GM13977 (cell line): ENCODE measurements at regions not wholly inside any gene's neighbourhood (a gene's known extent, or its start where the extent isn't known, plus 50 kb on each side); places are given as distances from the start of the nearest gene placed in this dataset.
"Not testable (repeated sequence)": the region's sequence is repeated elsewhere in the genome, so short reads cannot be mapped to it uniquely, and the experiment has no call there.

ENCODE experiments used
- DNase-seq: peaks from one replicate; pipeline ENCODE4 v3.0.0; 2012; ENCODE audit warnings: low spot score
- CTCF ChIP-seq: IDR thresholded peaks from 2 replicates; pipeline ENCODE4 v1.5.1; 2012; ENCODE audit warnings: mild to moderate bottlenecking, control low read depth; ENCODE audit not compliant: insufficient read depth; ENCODE audit errors: extremely low read depth, missing control alignments
- in situ Hi-C: fragments of 300-500 bp; cut with MboI; formaldehyde crosslinking; loops from one replicate; pipeline ENCODE4 v1.12.0; 2022; ENCODE audit warnings: low sequenced_read_pairs, low pct_unique_long_range_greater_than_20kb, mixed read lengths, inconsistent platforms; ENCODE audit not compliant: unreplicated experiment

- in situ Hi-C loops = no loop called here
These were observed 624.2 kb downstream of the GALC start for GRCh38 chr14:87368751-87369150.

GRCh38 chr14:87360246-87360645 is 632.7 kb downstream of the GALC start:
- DNase-seq, in situ Hi-C loops: not testable (repeated sequence)

More at GRCh38 chr14:87368751-87369150, 624.2 kb downstream of the GALC start:
- DNase-seq = no peak
- no peak for TF ChIP-seq CTCF

- no peak for TF ChIP-seq CTCF
- in situ Hi-C loops = no loop called here
- DNase-seq = no peak
These were observed 642.0 kb downstream of the GALC start for GRCh38 chr14:87351007-87351406.

GRCh38 chr14:87349921-87350320 is 643.1 kb downstream of the GALC start:
- no peak for DNase-seq
- no peak for TF ChIP-seq CTCF
- in situ Hi-C loops = no loop called here

GRCh38 chr14:87343652-87344051 is 649.3 kb downstream of the GALC start:
- no peak for TF ChIP-seq CTCF
- in situ Hi-C loops = no loop called here
- DNase-seq = no peak

- in situ Hi-C loops = no loop called here
- no peak for DNase-seq
- TF ChIP-seq CTCF = no peak
These were observed 657.8 kb downstream of the GALC start for GRCh38 chr14:87334997-87335685.

GRCh38 chr14:87331991-87332390 is 661.0 kb downstream of the GALC start:
- no peak for TF ChIP-seq CTCF
- in situ Hi-C loops = no loop called here
- DNase-seq = no peak
